ENCODE measurements at regions not wholly inside any gene's neighbourhood (a gene's known extent, or its start where the extent isn't known, plus 50 kb on each side); places are given as distances from the start of the nearest gene placed in this dataset.

DNA sequence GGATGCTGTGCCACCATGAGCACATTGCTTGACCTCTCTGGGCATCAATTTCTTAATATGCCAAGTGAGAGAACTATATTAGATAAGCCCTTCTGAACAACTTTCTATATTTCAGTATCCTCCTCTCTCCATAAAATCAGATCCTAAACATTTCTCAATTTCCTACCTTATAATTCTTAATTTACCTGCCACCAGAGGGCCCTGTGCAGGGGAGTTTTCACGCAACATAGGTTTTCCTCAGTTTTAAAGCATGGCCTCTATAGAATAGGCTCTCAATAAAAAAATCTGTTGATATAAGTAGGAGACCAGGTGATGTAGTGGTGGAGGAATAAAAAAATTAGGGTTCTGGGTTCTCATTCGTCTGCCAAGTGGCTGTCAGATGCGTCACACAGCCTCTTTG is 83.7 kb upstream of the DBX1 start:
- Histone ChIP-seq H3K27ac (ENCODE audit: low read depth, low read length, poor library complexity, severe bottlenecking) (no peak overlapping the region), H3K4me3 (ENCODE audit: low read depth, low read length, poor library complexity, severe bottlenecking) (no peak overlapping the region), H3K36me3 (ENCODE audit: insufficient read depth, low read length, poor library complexity, severe bottlenecking) (no peaks in the 10 kb centered on the region), H3K27me3 (replicated peaks; ENCODE audit: insufficient read depth, low read depth, low read length, poor library complexity) (no peaks in the 10 kb centered on the region), H3K9me3 (ENCODE audit: low read depth, low read length, poor library complexity, severe bottlenecking) (no peaks in the 10 kb centered on the region), H3K4me1 (ENCODE audit: insufficient read depth, low read length, poor library complexity, severe bottlenecking) (no peaks in the 10 kb centered on the region)
- TF ChIP-seq, protein P1, sequence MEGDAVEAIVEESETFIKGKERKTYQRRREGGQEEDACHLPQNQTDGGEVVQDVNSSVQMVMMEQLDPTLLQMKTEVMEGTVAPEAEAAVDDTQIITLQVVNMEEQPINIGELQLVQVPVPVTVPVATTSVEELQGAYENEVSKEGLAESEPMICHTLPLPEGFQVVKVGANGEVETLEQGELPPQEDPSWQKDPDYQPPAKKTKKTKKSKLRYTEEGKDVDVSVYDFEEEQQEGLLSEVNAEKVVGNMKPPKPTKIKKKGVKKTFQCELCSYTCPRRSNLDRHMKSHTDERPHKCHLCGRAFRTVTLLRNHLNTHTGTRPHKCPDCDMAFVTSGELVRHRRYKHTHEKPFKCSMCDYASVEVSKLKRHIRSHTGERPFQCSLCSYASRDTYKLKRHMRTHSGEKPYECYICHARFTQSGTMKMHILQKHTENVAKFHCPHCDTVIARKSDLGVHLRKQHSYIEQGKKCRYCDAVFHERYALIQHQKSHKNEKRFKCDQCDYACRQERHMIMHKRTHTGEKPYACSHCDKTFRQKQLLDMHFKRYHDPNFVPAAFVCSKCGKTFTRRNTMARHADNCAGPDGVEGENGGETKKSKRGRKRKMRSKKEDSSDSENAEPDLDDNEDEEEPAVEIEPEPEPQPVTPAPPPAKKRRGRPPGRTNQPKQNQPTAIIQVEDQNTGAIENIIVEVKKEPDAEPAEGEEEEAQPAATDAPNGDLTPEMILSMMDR (conservative IDR thresholded peaks at IDR 0.05; ENCODE audit: low read depth, low read length), result peak; percentile 38
- TF ChIP-seq EZH2 (IDR thresholded peaks at IDR 0.05; ENCODE audit: borderline replicate concordance, low read depth, low read length, poor library complexity, severe bottlenecking), result no peak
- ChIA-PET CTCF (no interaction called here), POLR2A (ENCODE audit: low non-redundant PET) (no interaction called here)
- peak; percentile 4 for DNase-seq (ENCODE audit: low spot score)
- no TSS peak for BruUV-seq (replicated peaks)
- intact Hi-C loops (cut with micrococcal nuclease; ENCODE audit: unreplicated experiment), result no loop called here

DNA sequence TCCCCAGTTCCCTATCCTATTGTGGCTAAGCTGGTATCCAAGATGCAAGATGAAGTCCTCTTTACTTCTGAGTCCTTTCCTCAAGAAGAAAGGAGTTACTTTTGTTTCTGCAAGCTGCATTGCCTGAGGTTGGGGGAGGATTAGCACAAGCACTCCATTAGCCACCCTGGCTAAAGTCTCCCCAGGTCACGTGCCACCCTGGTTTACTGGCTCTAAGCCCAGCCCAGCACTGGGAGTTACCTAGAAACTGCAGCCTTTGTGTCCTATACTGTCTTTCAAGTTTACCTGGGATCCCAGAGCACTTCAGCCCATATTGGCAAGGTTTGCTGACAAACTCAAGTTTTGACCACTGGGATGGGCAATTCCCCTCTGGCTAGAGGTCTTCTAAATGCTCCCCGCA is 78.4 kb upstream of the DBX1 start:
- ChIA-PET CTCF (no interaction called here), POLR2A (ENCODE audit: low non-redundant PET) (no interaction called here)
- BruUV-seq (replicated peaks), result no TSS peak

DNA sequence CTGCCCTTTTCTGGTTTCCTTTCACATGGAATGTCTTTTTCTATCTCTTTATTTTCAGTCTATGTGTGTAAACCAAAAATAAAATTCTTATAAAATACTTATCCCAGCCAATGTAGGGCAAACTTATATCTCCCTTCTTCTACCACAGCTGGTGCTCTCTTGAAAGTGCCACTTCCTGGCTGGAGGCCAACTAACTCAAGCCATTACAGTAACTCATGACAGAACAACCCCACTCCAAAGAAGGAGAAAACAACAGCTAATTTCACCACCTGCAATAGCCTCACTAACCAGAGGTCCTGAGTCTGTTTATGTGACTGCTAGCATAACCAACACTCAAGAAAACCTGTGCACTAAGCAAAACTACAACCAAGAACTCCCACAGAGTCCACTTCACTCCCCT is 74.9 kb upstream of the DBX1 start:
- no peaks in the 10 kb centered on the region for H3K4me1 ChIP-seq (ENCODE audit: insufficient read depth, low read length, poor library complexity, severe bottlenecking)
- no peak overlapping the region for H3K4me3 ChIP-seq (ENCODE audit: low read depth, low read length, poor library complexity, severe bottlenecking)
- intact Hi-C loops (cut with micrococcal nuclease; ENCODE audit: unreplicated experiment), result no loop called here
- H3K27me3 ChIP-seq (replicated peaks; ENCODE audit: insufficient read depth, low read depth, low read length, poor library complexity), result no peaks in the 10 kb centered on the region
- peaks cover 4% of the 10 kb centered on the region for H3K9me3 ChIP-seq (ENCODE audit: low read depth, low read length, poor library complexity, severe bottlenecking)
- ChIA-PET CTCF (no interaction called here), POLR2A (ENCODE audit: low non-redundant PET) (no interaction called here)
- no peak overlapping the region for H3K27ac ChIP-seq (ENCODE audit: low read depth, low read length, poor library complexity, severe bottlenecking)
- no TSS peak for BruUV-seq (replicated peaks)
- no peaks in the 10 kb centered on the region for H3K36me3 ChIP-seq (ENCODE audit: insufficient read depth, low read length, poor library complexity, severe bottlenecking)
- no peak for DNase-seq (ENCODE audit: low spot score)
- TF ChIP-seq EZH2 (IDR thresholded peaks at IDR 0.05; ENCODE audit: borderline replicate concordance, low read depth, low read length, poor library complexity, severe bottlenecking), result no peak
- TF ChIP-seq, protein P1 (conservative IDR thresholded peaks at IDR 0.05; ENCODE audit: low read depth, low read length), result no peak

More for the DNA sequence above, 78.4 kb upstream of the DBX1 start:
- Histone ChIP-seq H3K36me3 (ENCODE audit: insufficient read depth, low read length, poor library complexity, severe bottlenecking) (no peaks in the 10 kb centered on the region), H3K4me1 (ENCODE audit: insufficient read depth, low read length, poor library complexity, severe bottlenecking) (no peaks in the 10 kb centered on the region), H3K27ac (ENCODE audit: low read depth, low read length, poor library complexity, severe bottlenecking) (no peak overlapping the region), H3K4me3 (ENCODE audit: low read depth, low read length, poor library complexity, severe bottlenecking) (no peak overlapping the region), H3K9me3 (ENCODE audit: low read depth, low read length, poor library complexity, severe bottlenecking) (no peaks in the 10 kb centered on the region), H3K27me3 (replicated peaks; ENCODE audit: insufficient read depth, low read depth, low read length, poor library complexity) (no peaks in the 10 kb centered on the region)
- intact Hi-C loops (cut with micrococcal nuclease; ENCODE audit: unreplicated experiment), result no loop called here
- TF ChIP-seq EZH2 (IDR thresholded peaks at IDR 0.05; ENCODE audit: borderline replicate concordance, low read depth, low read length, poor library complexity, severe bottlenecking), result no peak
- TF ChIP-seq, protein P1 (conservative IDR thresholded peaks at IDR 0.05; ENCODE audit: low read depth, low read length), result no peak
- DNase-seq (ENCODE audit: low spot score), result no peak
